Body of pancreas (tissue), 4 donors: ENCODE measurements at regions not wholly inside any gene's neighbourhood (a gene's known extent, or its start where the extent isn't known, plus 50 kb on each side); places are given as distances from the start of the nearest gene placed in this dataset.

Source experiments
- ATAC-seq: fragments of 150-250 bp; one replicate; pipeline ENCODE4 v1.9.1; 2016
- DNase-seq, 4 donors: peaks; one replicate each; pipeline ENCODE4 v3.0.0-alpha.2; 2019
- H3K27ac ChIP-seq, 4 donors: fragments of 200-600 bp; sonication (generic); 1 replicate in 3 of 4; 2 replicates in 1 of 4; pipeline versions ENCODE4 v1.5.1 to v1.6.1; 2016 to 2019; ENCODE audit warnings: mild to moderate bottlenecking in 1 of 4, mixed read lengths in 1 of 4, moderate library complexity in 1 of 4
- H3K27me3 ChIP-seq, 2 donors: fragments of 200-600 bp; sonication (generic); one replicate each; pipeline ENCODE4 v1.6.0; 2016; ENCODE audit warnings: mild to moderate bottlenecking in 1 of 2
- H3K36me3 ChIP-seq, 2 donors: fragments of 200-600 bp; sonication (generic); replicated peaks in 1 of 2; 2 replicates each; pipeline ENCODE4 v1.5.1; 2016; ENCODE audit warnings: low read depth in 2 of 2; ENCODE audit not compliant: insufficient read depth in 1 of 2
- H3K4me1 ChIP-seq: fragments of 200-600 bp; sonication (generic); one replicate; pipeline ENCODE4 v1.6.0; 2016
- H3K4me3 ChIP-seq, 2 donors: fragments of 200-600 bp; sonication (generic); 1 replicate in 1 of 2; 2 replicates in 1 of 2; pipeline ENCODE4 v1.5.1; 2016 to 2019
- H3K9me3 ChIP-seq, 3 donors: fragments of 200-600 bp; sonication (generic); 1 replicate in 2 of 3; 2 replicates in 1 of 3; pipeline ENCODE4 v1.5.1; 2016
- CTCF ChIP-seq, 7 experiments: fragments of 450-650 bp in 4 of 7; fragments of 200-600 bp in 3 of 7; sonication (generic) in 3 of 7; IDR thresholded peaks; one replicate each; pipeline ENCODE4 v1.5.1; 2016 to 2019; ENCODE audit warnings: antibody characterized with exemption in 7 of 7
- POLR2A ChIP-seq, 3 donors: fragments of 450-650 bp; IDR thresholded peaks; one replicate each; pipeline ENCODE4 v1.6.1; 2016; ENCODE audit warnings: antibody characterized with exemption in 3 of 3, mild to moderate bottlenecking in 2 of 3
- WGBS, 2 donors: methylation state at CpG; one replicate each; pipeline ENCODE4 v1.1.5; 2017; 5-methylcytosine and 5-hydroxymethylcytosine counted together
- intact Hi-C: fragments of 100-400 bp; cut with DNase I; formaldehyde crosslinking; loops from one replicate; pipeline ENCODE4 v1.15.1; 2023

GRCh38 chr5:133793756-133794465 lies 174.5 kb downstream of the C5orf15 start:
- Histone ChIP-seq H3K36me3 (no peaks in the 10 kb centered on the region), H3K9me3 (no peaks in the 10 kb centered on the region), H3K4me1 (no peaks in the 10 kb centered on the region), H3K27ac (no peak overlapping the region), H3K27me3 (no peaks in the 10 kb centered on the region), H3K4me3 (no peak overlapping the region)
- ATAC-seq (no peak), DNase-seq (no peak)
- intact Hi-C loops = no loop called here
- TF ChIP-seq CTCF (IDR thresholded peaks at IDR 0.05) (no peak), POLR2A (IDR thresholded peaks at IDR 0.05) (no peak)
- 68 to 76% methylated on average over 7 to 8 of the region's 8 CpGs for WGBS, 2 donors

GRCh38 chr5:133792655-133793054 lies 175.8 kb downstream of the C5orf15 start:
- Histone ChIP-seq H3K27ac (no peak overlapping the region), H3K36me3 (no peaks in the 10 kb centered on the region), H3K9me3 (no peaks in the 10 kb centered on the region), H3K4me1 (no peaks in the 10 kb centered on the region), H3K27me3 (no peaks in the 10 kb centered on the region), H3K4me3 (no peak overlapping the region)
- no peak for ATAC-seq
- WGBS, 2 donors = 57% methylated on average over 4 of the region's 4 CpGs
- DNase-seq = no peak
- intact Hi-C loops = no loop called here
- no peak for TF ChIP-seq CTCF (IDR thresholded peaks at IDR 0.05)
- TF ChIP-seq POLR2A (IDR thresholded peaks at IDR 0.05) = no peak

GRCh38 chr5:133792024-133792423 lies 176.4 kb downstream of the C5orf15 start:
- no peak for ATAC-seq
- no peaks in the 10 kb centered on the region for H3K4me1 ChIP-seq
- no peaks in the 10 kb centered on the region for H3K9me3 ChIP-seq
- TF ChIP-seq POLR2A (IDR thresholded peaks at IDR 0.05) = no peak
- no peak for TF ChIP-seq CTCF (IDR thresholded peaks at IDR 0.05)
- no peak overlapping the region for H3K4me3 ChIP-seq
- no peak overlapping the region for H3K27ac ChIP-seq
- intact Hi-C loops = no loop called here
- H3K27me3 ChIP-seq = no peaks in the 10 kb centered on the region
- no peak for DNase-seq
- no peaks in the 10 kb centered on the region for H3K36me3 ChIP-seq

- no peaks in the 10 kb centered on the region for H3K36me3 ChIP-seq
- TF ChIP-seq POLR2A (IDR thresholded peaks at IDR 0.05) (no peak), CTCF (IDR thresholded peaks at IDR 0.05) (no peak)
- H3K27ac ChIP-seq = no peak overlapping the region
- no peaks in the 10 kb centered on the region for H3K4me1 ChIP-seq
- WGBS, 2 donors = 90 to 94% methylated on average over 1 of the region's 1 CpG
- DNase-seq (no peak), ATAC-seq (no peak)
- no peak overlapping the region for H3K4me3 ChIP-seq
- H3K27me3 ChIP-seq = no peaks in the 10 kb centered on the region
- intact Hi-C loops = no loop called here
- no peaks in the 10 kb centered on the region for H3K9me3 ChIP-seq
Observed at GRCh38 chr5:133790898-133791297, 177.5 kb downstream of the C5orf15 start.

- TF ChIP-seq CTCF (IDR thresholded peaks at IDR 0.05) (no peak), POLR2A (IDR thresholded peaks at IDR 0.05) (no peak)
- DNase-seq (no peak), ATAC-seq (no peak)
- intact Hi-C loops = no loop called here
- H3K36me3 ChIP-seq = no peaks in the 10 kb centered on the region
- no peaks in the 10 kb centered on the region for H3K9me3 ChIP-seq
- H3K27me3 ChIP-seq = no peaks in the 10 kb centered on the region
- H3K4me3 ChIP-seq = no peak overlapping the region
- no peak overlapping the region for H3K27ac ChIP-seq
- WGBS, 2 donors = 53 to 68% methylated on average over 3 of the region's 3 CpGs
- H3K4me1 ChIP-seq = no peaks in the 10 kb centered on the region
Observed at GRCh38 chr5:133789428-133789827, 177.1 kb upstream of the FSTL4 start.
